Smooth muscle cell (in vitro differentiated cells): ENCODE measurements at regions not wholly inside any gene's neighbourhood (a gene's known extent, or its start where the extent isn't known, plus 50 kb on each side); places are given as distances from the start of the nearest gene placed in this dataset.

Source experiments
- DNase-seq: peaks from one replicate; lab custom pipeline; 2025; ENCODE audit not compliant: unreplicated experiment; lab: John Stamatoyannopoulos, UW
- H2AFZ ChIP-seq: fragments of 200-600 bp; sonication (generic); 2 replicates; pipeline ENCODE4 v1.6.0; 2016; ENCODE audit warnings: antibody characterized with exemption, low read depth, mild to moderate bottlenecking
- H3F3A ChIP-seq: fragments of 200-600 bp; sonication (generic); 2 replicates; pipeline ENCODE4 v1.6.0; 2017; ENCODE audit warnings: antibody characterized with exemption, low read depth
- H3K27ac ChIP-seq: fragments of 200-600 bp; sonication (generic); 2 replicates; pipeline ENCODE4 v1.5.1; 2016; ENCODE audit warnings: low read depth, mild to moderate bottlenecking
- H3K27me3 ChIP-seq: fragments of 200-600 bp; sonication (generic); 2 replicates; pipeline ENCODE4 v1.6.1; 2016; ENCODE audit warnings: low read depth, mild to moderate bottlenecking
- H3K36me3 ChIP-seq: fragments of 200-600 bp; sonication (generic); 2 replicates; pipeline ENCODE4 v1.5.1; 2016; ENCODE audit warnings: low read depth
- H3K4me1 ChIP-seq: fragments of 200-600 bp; sonication (generic); 2 replicates; pipeline ENCODE4 v1.5.1; 2016; ENCODE audit warnings: low read depth
- H3K4me2 ChIP-seq: fragments of 200-600 bp; sonication (generic); 2 replicates; pipeline ENCODE4 v1.6.0; 2016; ENCODE audit warnings: mild to moderate bottlenecking
- H3K4me3 ChIP-seq: fragments of 200-600 bp; sonication (generic); 2 replicates; pipeline ENCODE4 v1.5.1; 2016; ENCODE audit warnings: mild to moderate bottlenecking
- H3K79me2 ChIP-seq: fragments of 200-600 bp; sonication (generic); 2 replicates; pipeline ENCODE4 v1.6.0; 2016; ENCODE audit warnings: low read depth, mild to moderate bottlenecking
- H3K9ac ChIP-seq: fragments of 200-600 bp; sonication (generic); 2 replicates; pipeline ENCODE4 v1.6.0; 2016; ENCODE audit warnings: low read depth
- H3K9me3 ChIP-seq: fragments of 200-600 bp; sonication (generic); replicated peaks from 2 replicates; pipeline ENCODE4 v1.5.1; 2016; ENCODE audit warnings: low read depth
- H4K20me1 ChIP-seq: fragments of 200-600 bp; sonication (generic); 2 replicates; pipeline ENCODE4 v1.6.0; 2016; ENCODE audit warnings: low read depth
- CTCF ChIP-seq: fragments of 200-600 bp; sonication (generic); IDR thresholded peaks from 2 replicates; pipeline ENCODE4 v1.5.1; 2017; ENCODE audit warnings: borderline replicate concordance, mild to moderate bottlenecking, antibody characterized with exemption; ENCODE audit not compliant: insufficient read depth, poor library complexity, severe bottlenecking
- WGBS: methylation state at CpG from one replicate; pipeline ENCODE4 v1.1.7; 2016; ENCODE audit warnings: low lambda C conversion rate; 5-methylcytosine and 5-hydroxymethylcytosine counted together

GRCh38 chr10:111206521-111206920, 129.7 kb downstream of the ADRA2A start:
- Histone ChIP-seq H3K36me3 (no peaks in the 10 kb centered on the region), H3F3A (no peaks in the 10 kb centered on the region), H3K27ac (no peak overlapping the region), H3K9me3 (no peaks in the 10 kb centered on the region), H2AFZ (no peak overlapping the region), H3K4me1 (no peaks in the 10 kb centered on the region), H3K4me2 (no peak overlapping the region), H3K4me3 (no peak overlapping the region), H3K27me3 (no peaks in the 10 kb centered on the region), H3K79me2 (no peaks in the 10 kb centered on the region), H4K20me1 (no peaks in the 10 kb centered on the region), H3K9ac (no peak overlapping the region)
- no peak for DNase-seq
- no peak for TF ChIP-seq CTCF

GRCh38 chr10:111207500-111207899, 130.7 kb downstream of the ADRA2A start:
- Histone ChIP-seq H3F3A (no peaks in the 10 kb centered on the region), H4K20me1 (no peaks in the 10 kb centered on the region), H3K4me1 (peaks cover 5% of the 10 kb centered on the region), H3K79me2 (no peaks in the 10 kb centered on the region), H3K9ac (no peak overlapping the region), H2AFZ (no peak overlapping the region), H3K4me3 (no peak overlapping the region), H3K9me3 (no peaks in the 10 kb centered on the region), H3K36me3 (no peaks in the 10 kb centered on the region), H3K27ac (no peak overlapping the region), H3K4me2 (no peak overlapping the region), H3K27me3 (no peaks in the 10 kb centered on the region)
- WGBS = 69% methylated on average over 5 of the region's 5 CpGs
- DNase-seq = no peak
- no peak for TF ChIP-seq CTCF

GRCh38 chr10:111208951-111209350, 132.1 kb downstream of the ADRA2A start:
- 85% methylated on average over 3 of the region's 3 CpGs for WGBS
- Histone ChIP-seq H3K4me1 (peaks cover 6% of the 10 kb centered on the region), H3K4me2 (no peak overlapping the region), H3F3A (no peaks in the 10 kb centered on the region), H4K20me1 (no peaks in the 10 kb centered on the region), H3K27ac (no peak overlapping the region), H3K9me3 (no peaks in the 10 kb centered on the region), H3K4me3 (no peak overlapping the region), H3K27me3 (no peaks in the 10 kb centered on the region), H3K79me2 (no peaks in the 10 kb centered on the region), H3K9ac (no peak overlapping the region), H2AFZ (no peak overlapping the region), H3K36me3 (no peaks in the 10 kb centered on the region)
- no peak for TF ChIP-seq CTCF
- no peak for DNase-seq

- Histone ChIP-seq H3K4me1 (peaks cover 6% of the 10 kb centered on the region), H3F3A (no peaks in the 10 kb centered on the region), H3K9me3 (no peaks in the 10 kb centered on the region), H3K4me2 (no peak overlapping the region), H4K20me1 (no peaks in the 10 kb centered on the region), H3K79me2 (no peaks in the 10 kb centered on the region), H3K4me3 (no peak overlapping the region), H3K27ac (no peak overlapping the region), H2AFZ (no peak overlapping the region), H3K27me3 (no peaks in the 10 kb centered on the region), H3K9ac (no peak overlapping the region), H3K36me3 (no peaks in the 10 kb centered on the region)
- no peak for DNase-seq
- WGBS = 83% methylated on average over 5 of the region's 5 CpGs
- no peak for TF ChIP-seq CTCF
These were observed 132.9 kb downstream of the ADRA2A start for GRCh38 chr10:111209692-111210091.
